H9 (cell line): ENCODE measurements at regions not wholly inside any gene's neighbourhood (a gene's known extent, or its start where the extent isn't known, plus 50 kb on each side); places are given as distances from the start of the nearest gene placed in this dataset.

Experiments used
- DNase-seq: peaks from one replicate; pipeline ENCODE4 v3.0.0-alpha.2; 2017
- H2AFZ ChIP-seq: one replicate; pipeline ENCODE4 v1.6.1; 2013; ENCODE audit warnings: mild to moderate bottlenecking, low read length, control low read depth, moderate library complexity
- H2AK5ac ChIP-seq: 2 replicates; pipeline ENCODE4 v1.6.1; 2013; ENCODE audit warnings: low read length, control low read depth, mixed read lengths; ENCODE audit not compliant: insufficient read length
- H2BK120ac ChIP-seq: one replicate; pipeline ENCODE4 v1.6.1; 2013; ENCODE audit warnings: low read depth, mild to moderate bottlenecking, low read length, control low read depth, inconsistent platforms; ENCODE audit not compliant: poor library complexity, severe bottlenecking
- H2BK12ac ChIP-seq: 2 replicates; pipeline ENCODE4 v1.6.1; 2013; ENCODE audit warnings: low read length, control low read depth, mixed read lengths, low read depth; ENCODE audit not compliant: insufficient read length
- H2BK15ac ChIP-seq: 2 replicates; pipeline ENCODE4 v1.6.1; 2013; ENCODE audit warnings: low read depth, low read length, control low read depth
- H2BK20ac ChIP-seq: one replicate; pipeline ENCODE4 v1.6.1; 2013; ENCODE audit warnings: low read depth, mild to moderate bottlenecking, low read length, control low read depth, inconsistent platforms; ENCODE audit not compliant: poor library complexity, severe bottlenecking
- H2BK5ac ChIP-seq: 2 replicates; pipeline ENCODE4 v1.6.1; 2013; ENCODE audit warnings: low read length, control low read depth, mixed read lengths; ENCODE audit not compliant: insufficient read length
- H3K14ac ChIP-seq: 2 replicates; pipeline ENCODE4 v1.6.1; 2013; ENCODE audit warnings: low read length, control low read depth; ENCODE audit not compliant: insufficient read depth
- H3K18ac ChIP-seq: 2 replicates; pipeline ENCODE4 v1.6.1; 2013; ENCODE audit warnings: low read depth, mild to moderate bottlenecking, mixed read lengths, low read length, control low read depth; ENCODE audit not compliant: insufficient read length
- H3K23ac ChIP-seq: 2 replicates; pipeline ENCODE4 v1.6.1; 2013; ENCODE audit warnings: low read length, control low read depth, mixed read lengths, low read depth; ENCODE audit not compliant: insufficient read length
- H3K23me2 ChIP-seq: 2 replicates; pipeline ENCODE4 v1.6.1; 2013; ENCODE audit warnings: low read depth, mild to moderate bottlenecking, mixed read lengths, low read length, control low read depth; ENCODE audit not compliant: insufficient read length, poor library complexity, severe bottlenecking
- H3K27ac ChIP-seq: 2 replicates; pipeline ENCODE4 v1.5.1; 2013; ENCODE audit warnings: low read length, control low read depth, mixed read lengths, low read depth; ENCODE audit not compliant: insufficient read length
- H3K27me3 ChIP-seq: 2 replicates; pipeline ENCODE4 v1.6.1; 2013; ENCODE audit warnings: low read length, control low read depth, inconsistent platforms; ENCODE audit not compliant: insufficient read depth
- H3K4ac ChIP-seq: 2 replicates; pipeline ENCODE4 v1.6.1; 2013; ENCODE audit warnings: low read depth, mild to moderate bottlenecking, control low read depth, inconsistent platforms, low read length, moderate library complexity
- H3K4me1 ChIP-seq: 2 replicates; pipeline ENCODE4 v1.6.1; 2013; ENCODE audit warnings: low read length, control low read depth, inconsistent platforms; ENCODE audit not compliant: insufficient read depth
- H3K4me2 ChIP-seq: 2 replicates; pipeline ENCODE4 v1.6.1; 2013; ENCODE audit warnings: low read length, control low read depth, mixed read lengths; ENCODE audit not compliant: insufficient read length, insufficient read depth
- H3K56ac ChIP-seq: 2 replicates; pipeline ENCODE4 v1.6.1; 2013; ENCODE audit warnings: low read depth, mild to moderate bottlenecking, mixed read lengths, low read length, control low read depth; ENCODE audit not compliant: insufficient read length
- H3K79me1 ChIP-seq: 2 replicates; pipeline ENCODE4 v1.6.1; 2013; ENCODE audit warnings: low read depth, mild to moderate bottlenecking, moderate library complexity, low read length, control low read depth, inconsistent platforms; ENCODE audit not compliant: insufficient read depth, poor library complexity, severe bottlenecking
- H3K79me2 ChIP-seq: 2 replicates; pipeline ENCODE4 v1.6.1; 2013; ENCODE audit warnings: low read length, control low read depth, inconsistent platforms; ENCODE audit not compliant: insufficient read depth
- H3K9ac ChIP-seq: 2 replicates; pipeline ENCODE4 v1.6.1; 2013; ENCODE audit warnings: low read length, control low read depth, mixed read lengths; ENCODE audit not compliant: insufficient read length; ENCODE audit errors: extremely low read depth
- H3K9me3 ChIP-seq: one replicate; pipeline ENCODE4 v1.6.1; 2013; ENCODE audit warnings: low read depth, low read length, inconsistent platforms; ENCODE audit not compliant: control insufficient read depth
- H3T11ph ChIP-seq: one replicate; pipeline ENCODE4 v1.6.1; 2013; ENCODE audit warnings: mild to moderate bottlenecking, low read length, control low read depth, inconsistent platforms
- H4K20me1 ChIP-seq: one replicate; pipeline ENCODE4 v1.6.1; 2013; ENCODE audit not compliant: control insufficient read depth, insufficient read length, insufficient read depth
- H4K5ac ChIP-seq: 2 replicates; pipeline ENCODE4 v1.6.1; 2013; ENCODE audit warnings: low read depth, mild to moderate bottlenecking, mixed read lengths, low read length, control low read depth; ENCODE audit not compliant: insufficient read length
- H4K8ac ChIP-seq: replicated peaks from 2 replicates; pipeline ENCODE4 v1.6.1; 2013; ENCODE audit warnings: low read length, control low read depth, mixed read lengths, low read depth; ENCODE audit not compliant: insufficient read length
- H4K91ac ChIP-seq: 2 replicates; pipeline ENCODE4 v1.6.1; 2013; ENCODE audit warnings: low read depth, mild to moderate bottlenecking, moderate library complexity, mixed read lengths, low read length, control low read depth; ENCODE audit not compliant: insufficient read length
- H3K27ac Mint-ChIP-seq, 3 experiments: 2 replicates in 2 of 3; 3 replicates in 1 of 3; pipeline ENCODE4 v1.8.0; 2020 to 2021; ENCODE audit warnings: mixed read lengths in 3 of 3, mild to moderate bottlenecking in 1 of 3, moderate library complexity in 1 of 3
- H3K27me3 Mint-ChIP-seq: 2 replicates; pipeline ENCODE4 v1.8.0; 2021; ENCODE audit warnings: low read depth, mild to moderate bottlenecking, moderate library complexity, mixed read lengths
- H3K36me3 Mint-ChIP-seq, 3 experiments: 2 replicates in 2 of 3; 3 replicates in 1 of 3; pipeline ENCODE4 v1.8.0; 2020 to 2021; ENCODE audit warnings: low read depth in 3 of 3, mixed read lengths in 3 of 3; ENCODE audit not compliant: insufficient read depth in 1 of 3
- H3K4me1 Mint-ChIP-seq, 2 experiments: 2 replicates each; pipeline ENCODE4 v1.8.0; 2020; ENCODE audit warnings: mixed read lengths in 2 of 2
- H3K4me3 Mint-ChIP-seq, 2 experiments: 2 replicates in 1 of 2; 3 replicates in 1 of 2; pipeline ENCODE4 v1.8.0; 2020 to 2021; ENCODE audit warnings: mild to moderate bottlenecking in 2 of 2, mixed read lengths in 2 of 2, moderate library complexity in 1 of 2
- H3K9me3 Mint-ChIP-seq, 2 experiments: 2 replicates in 1 of 2; 3 replicates in 1 of 2; pipeline ENCODE4 v1.8.0; 2020; ENCODE audit warnings: mild to moderate bottlenecking in 2 of 2, mixed read lengths in 2 of 2, moderate library complexity in 1 of 2
- CTCF ChIP-seq: fragments of 200-600 bp; sonication (generic); conservative IDR thresholded peaks from 3 replicates; pipeline ENCODE4 v1.8.0; 2021; ENCODE audit warnings: antibody characterized with exemption, mild to moderate bottlenecking
- WGBS: extraction: QIAGEN DNeasy Blood & Tissue Kit; methylation state at CpG from one replicate; pipeline ENCODE4 v1.1.7; 2013; ENCODE audit warnings: missing lambda C conversion rate, low lambda C conversion rate, mixed read lengths; ENCODE audit not compliant: insufficient read length; ENCODE audit errors: extremely low coverage; 5-methylcytosine and 5-hydroxymethylcytosine counted together

- peaks cover 10% of the 10 kb centered on the region; the same call in 1 of the 2 replicates for H3K4me1 ChIP-seq
- DNase-seq, result no peak
- no peak overlapping the region for H2BK12ac ChIP-seq
- H2BK120ac ChIP-seq, result no peak overlapping the region
- no peak overlapping the region for H3T11ph ChIP-seq
- H2BK5ac ChIP-seq, result no peak overlapping the region
- no peak overlapping the region for H2AFZ ChIP-seq
- no peak overlapping the region for H3K4me2 ChIP-seq
- H2AK5ac ChIP-seq, result no peak overlapping the region
- H4K8ac ChIP-seq, result no peak overlapping the region
- no peak overlapping the region for H3K14ac ChIP-seq
- Mint-ChIP-seq H3K27me3 (no peaks in the 10 kb centered on the region; the same call in 1 of the 2 replicates), H3K9me3 (no peaks in the 10 kb centered on the region; a peak in 1 of 5 replicates), H3K36me3 (no peaks in the 10 kb centered on the region), H3K4me3 (no peak overlapping the region), H3K4me1 (peaks cover 21 to 27% of the 10 kb centered on the region in 2 experiments), H3K27ac (no peak overlapping the region)
- H3K9ac ChIP-seq, result no peak overlapping the region
- H3K27me3 ChIP-seq, result no peaks in the 10 kb centered on the region
- H2BK15ac ChIP-seq, result no peak overlapping the region
- no peak overlapping the region for H4K91ac ChIP-seq
- H3K27ac ChIP-seq, result no peak overlapping the region
- TF ChIP-seq CTCF, result no peak
- no peaks in the 10 kb centered on the region for H3K79me1 ChIP-seq
- no peaks in the 10 kb centered on the region for H3K79me2 ChIP-seq
- H3K23me2 ChIP-seq, result no peaks in the 10 kb centered on the region
- no peak overlapping the region for H2BK20ac ChIP-seq
- no peaks in the 10 kb centered on the region for H4K20me1 ChIP-seq
- no peaks in the 10 kb centered on the region for H3K9me3 ChIP-seq
- H4K5ac ChIP-seq, result no peak overlapping the region
- no CpG with 5 or more reads among the region's 2 CpGs for WGBS
- no peak overlapping the region for H3K56ac ChIP-seq
- H3K18ac ChIP-seq, result no peak overlapping the region
- no peak overlapping the region for H3K4ac ChIP-seq
- no peak overlapping the region for H3K23ac ChIP-seq
These were observed 173.6 kb downstream of the TMEM161B start for GRCh38 chr5:88094906-88095496.
